ENCODE measurements at regions not wholly inside any gene's neighbourhood (a gene's known extent, or its start where the extent isn't known, plus 50 kb on each side); places are given as distances from the start of the nearest gene placed in this dataset.

DNA sequence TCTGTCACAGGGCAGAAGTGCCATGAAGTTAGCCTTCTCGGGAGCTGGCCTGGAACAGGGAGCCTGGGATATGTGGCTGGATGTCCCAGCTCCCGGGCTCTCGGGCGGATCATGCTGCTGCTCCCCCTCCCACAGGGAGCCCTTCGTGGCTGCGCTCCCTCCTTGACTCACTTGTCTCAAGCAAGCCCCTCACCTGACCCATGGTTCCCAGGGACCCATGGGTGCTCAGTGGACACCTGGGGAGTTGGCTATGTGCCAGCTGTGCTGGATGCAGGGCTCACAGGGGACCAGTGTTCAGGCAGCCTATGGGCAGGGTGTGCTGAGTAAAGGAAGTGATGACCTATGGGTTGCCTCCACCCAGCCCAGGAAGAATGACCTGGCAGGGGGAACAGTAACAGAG lies 213.1 kb upstream of the SGCG start:
- 89% methylated on average over 5 of the region's 6 CpGs for WGBS (ENCODE audit: insufficient coverage)
- Histone ChIP-seq H3K27ac (ENCODE audit: insufficient read depth in 1 of 2, low read depth in 1 of 2, low read length in 2 of 2, poor library complexity in 1 of 2, severe bottlenecking in 2 of 2) (no peak overlapping the region), H3K4me1 (ENCODE audit: control extremely low read depth in 1 of 4, control insufficient read depth in 4 of 4, insufficient read depth in 4 of 4, low read length in 3 of 4) (no peaks in the 10 kb centered on the region), H3K27me3 (replicated peaks in 2 of 5; ENCODE audit: control insufficient read depth in 4 of 5, insufficient read depth in 5 of 5, low read length in 4 of 5) (no peaks in the 10 kb centered on the region), H3K9me3 (ENCODE audit: control extremely low read depth in 1 of 5, control insufficient read depth in 4 of 5, insufficient read depth in 2 of 5, low read depth in 1 of 5, low read length in 4 of 5) (no peaks in the 10 kb centered on the region), H3K4me3 (ENCODE audit: control insufficient read depth in 1 of 7, extremely low read depth in 1 of 7, insufficient read depth in 4 of 7, low read depth in 2 of 7, low read length in 6 of 7) (no peak overlapping the region), H3K36me3 (ENCODE audit: control insufficient read depth in 4 of 4, insufficient read depth in 4 of 4, low read length in 3 of 4) (no peaks in the 10 kb centered on the region)
- no peak for DNase-seq
- CTCF ChIA-PET, result no interaction called here
- POLR2A ChIA-PET, result no interaction called here

- H3K36me3 ChIP-seq (ENCODE audit: control insufficient read depth in 4 of 4, insufficient read depth in 4 of 4, low read length in 3 of 4), result no peaks in the 10 kb centered on the region
- POLR2A ChIA-PET, result no interaction called here
- peaks cover 0 to 2% (median 0%) of the 10 kb centered on the region in 5 experiments for H3K27me3 ChIP-seq (replicated peaks in 2 of 5; ENCODE audit: control insufficient read depth in 4 of 5, insufficient read depth in 5 of 5, low read length in 4 of 5)
- no peak for DNase-seq
- H3K9me3 ChIP-seq (ENCODE audit: control extremely low read depth in 1 of 5, control insufficient read depth in 4 of 5, insufficient read depth in 2 of 5, low read depth in 1 of 5, low read length in 4 of 5), result peaks cover 0 to 15% (median 11%) of the 10 kb centered on the region in 5 experiments
- CTCF ChIA-PET, result no interaction called here
- WGBS (ENCODE audit: insufficient coverage), result 100% methylated on average over 3 of the region's 3 CpGs
- no peak overlapping the region for H3K4me3 ChIP-seq (ENCODE audit: control insufficient read depth in 1 of 7, extremely low read depth in 1 of 7, insufficient read depth in 4 of 7, low read depth in 2 of 7, low read length in 6 of 7)
- H3K4me1 ChIP-seq (ENCODE audit: control extremely low read depth in 1 of 4, control insufficient read depth in 4 of 4, insufficient read depth in 4 of 4, low read length in 3 of 4), result no peaks in the 10 kb centered on the region
- H3K27ac ChIP-seq (ENCODE audit: insufficient read depth in 1 of 2, low read depth in 1 of 2, low read length in 2 of 2, poor library complexity in 1 of 2, severe bottlenecking in 2 of 2), result no peak overlapping the region
Measured at GRCh38 chr13:22979952-22980351, 200.8 kb upstream of the SGCG start.

GRCh38 chr13:22980936-22981335 lies 199.8 kb upstream of the SGCG start:
- Histone ChIP-seq H3K27ac (ENCODE audit: insufficient read depth in 1 of 2, low read depth in 1 of 2, low read length in 2 of 2, poor library complexity in 1 of 2, severe bottlenecking in 2 of 2) (no peak overlapping the region), H3K4me1 (ENCODE audit: control extremely low read depth in 1 of 4, control insufficient read depth in 4 of 4, insufficient read depth in 4 of 4, low read length in 3 of 4) (no peaks in the 10 kb centered on the region), H3K9me3 (ENCODE audit: control extremely low read depth in 1 of 5, control insufficient read depth in 4 of 5, insufficient read depth in 2 of 5, low read depth in 1 of 5, low read length in 4 of 5) (peaks cover 0 to 15% (median 11%) of the 10 kb centered on the region in 5 experiments), H3K4me3 (ENCODE audit: control insufficient read depth in 1 of 7, extremely low read depth in 1 of 7, insufficient read depth in 4 of 7, low read depth in 2 of 7, low read length in 6 of 7) (no peak overlapping the region), H3K27me3 (replicated peaks in 2 of 5; ENCODE audit: control insufficient read depth in 4 of 5, insufficient read depth in 5 of 5, low read length in 4 of 5) (peaks cover 0 to 2% (median 0%) of the 10 kb centered on the region in 5 experiments), H3K36me3 (ENCODE audit: control insufficient read depth in 4 of 4, insufficient read depth in 4 of 4, low read length in 3 of 4) (no peaks in the 10 kb centered on the region)
- DNase-seq, result no peak
- POLR2A ChIA-PET, result no interaction called here
- CTCF ChIA-PET, result no interaction called here
- 100% methylated on average over 2 of the region's 2 CpGs for WGBS (ENCODE audit: insufficient coverage)

GRCh38 chr13:22993148-22993547 lies 187.6 kb upstream of the SGCG start:
- H3K27ac ChIP-seq (ENCODE audit: insufficient read depth in 1 of 2, low read depth in 1 of 2, low read length in 2 of 2, poor library complexity in 1 of 2, severe bottlenecking in 2 of 2), result no peak overlapping the region
- H3K4me1 ChIP-seq (ENCODE audit: control extremely low read depth in 1 of 4, control insufficient read depth in 4 of 4, insufficient read depth in 4 of 4, low read length in 3 of 4), result no peaks in the 10 kb centered on the region
- no peak overlapping the region for H3K4me3 ChIP-seq (ENCODE audit: control insufficient read depth in 1 of 7, extremely low read depth in 1 of 7, insufficient read depth in 4 of 7, low read depth in 2 of 7, low read length in 6 of 7)
- no peaks in the 10 kb centered on the region for H3K9me3 ChIP-seq (ENCODE audit: control extremely low read depth in 1 of 5, control insufficient read depth in 4 of 5, insufficient read depth in 2 of 5, low read depth in 1 of 5, low read length in 4 of 5)
- ChIA-PET POLR2A (no interaction called here), CTCF (no interaction called here)
- DNase-seq, result no peak
- WGBS (ENCODE audit: insufficient coverage), result no CpG with 5 or more reads among the region's 1 CpG
- no peaks in the 10 kb centered on the region for H3K36me3 ChIP-seq (ENCODE audit: control insufficient read depth in 4 of 4, insufficient read depth in 4 of 4, low read length in 3 of 4)
- H3K27me3 ChIP-seq (replicated peaks in 2 of 5; ENCODE audit: control insufficient read depth in 4 of 5, insufficient read depth in 5 of 5, low read length in 4 of 5), result no peaks in the 10 kb centered on the region

GRCh38 chr13:23003446-23003845 lies 177.3 kb upstream of the SGCG start:
- Histone ChIP-seq H3K9me3 (ENCODE audit: control extremely low read depth in 1 of 5, control insufficient read depth in 4 of 5, insufficient read depth in 2 of 5, low read depth in 1 of 5, low read length in 4 of 5) (peaks cover 0 to 12% (median 3%) of the 10 kb centered on the region in 5 experiments), H3K27me3 (replicated peaks in 2 of 5; ENCODE audit: control insufficient read depth in 4 of 5, insufficient read depth in 5 of 5, low read length in 4 of 5) (no peaks in the 10 kb centered on the region), H3K36me3 (ENCODE audit: control insufficient read depth in 4 of 4, insufficient read depth in 4 of 4, low read length in 3 of 4) (no peaks in the 10 kb centered on the region), H3K27ac (ENCODE audit: insufficient read depth in 1 of 2, low read depth in 1 of 2, low read length in 2 of 2, poor library complexity in 1 of 2, severe bottlenecking in 2 of 2) (no peak overlapping the region), H3K4me1 (ENCODE audit: control extremely low read depth in 1 of 4, control insufficient read depth in 4 of 4, insufficient read depth in 4 of 4, low read length in 3 of 4) (no peaks in the 10 kb centered on the region), H3K4me3 (ENCODE audit: control insufficient read depth in 1 of 7, extremely low read depth in 1 of 7, insufficient read depth in 4 of 7, low read depth in 2 of 7, low read length in 6 of 7) (no peak overlapping the region)
- no peak for DNase-seq
- CTCF ChIA-PET, result no interaction called here
- WGBS (ENCODE audit: insufficient coverage), result 100% methylated on average over 1 of the region's 2 CpGs
- POLR2A ChIA-PET, result no interaction called here

GRCh38 chr13:23007426-23007825 lies 173.4 kb upstream of the SGCG start:
- WGBS (ENCODE audit: insufficient coverage), result 15% methylated on average over 2 of the region's 7 CpGs

GRCh38 chr13:23018143-23018542 lies 162.6 kb upstream of the SGCG start:
- Histone ChIP-seq H3K9me3 (ENCODE audit: control extremely low read depth in 1 of 5, control insufficient read depth in 4 of 5, insufficient read depth in 2 of 5, low read depth in 1 of 5, low read length in 4 of 5) (no peaks in the 10 kb centered on the region), H3K4me1 (ENCODE audit: control extremely low read depth in 1 of 4, control insufficient read depth in 4 of 4, insufficient read depth in 4 of 4, low read length in 3 of 4) (no peaks in the 10 kb centered on the region), H3K4me3 (ENCODE audit: control insufficient read depth in 1 of 7, extremely low read depth in 1 of 7, insufficient read depth in 4 of 7, low read depth in 2 of 7, low read length in 6 of 7) (no peak overlapping the region), H3K27ac (ENCODE audit: insufficient read depth in 1 of 2, low read depth in 1 of 2, low read length in 2 of 2, poor library complexity in 1 of 2, severe bottlenecking in 2 of 2) (no peak overlapping the region), H3K27me3 (replicated peaks in 2 of 5; ENCODE audit: control insufficient read depth in 4 of 5, insufficient read depth in 5 of 5, low read length in 4 of 5) (no peaks in the 10 kb centered on the region), H3K36me3 (ENCODE audit: control insufficient read depth in 4 of 4, insufficient read depth in 4 of 4, low read length in 3 of 4) (no peaks in the 10 kb centered on the region)
- no peak for DNase-seq
- ChIA-PET CTCF (no interaction called here), POLR2A (no interaction called here)
- whole genome bisulfite sequencing (ENCODE audit: insufficient coverage), result 94% methylated on average over 3 of the region's 3 CpGs

More at GRCh38 chr13:23007426-23007825, 173.4 kb upstream of the SGCG start:
- no peaks in the 10 kb centered on the region for H3K27me3 ChIP-seq (replicated peaks in 2 of 5; ENCODE audit: control insufficient read depth in 4 of 5, insufficient read depth in 5 of 5, low read length in 4 of 5)
- H3K9me3 ChIP-seq (ENCODE audit: control extremely low read depth in 1 of 5, control insufficient read depth in 4 of 5, insufficient read depth in 2 of 5, low read depth in 1 of 5, low read length in 4 of 5), result peaks cover 0 to 4% (median 3%) of the 10 kb centered on the region in 5 experiments
- H3K27ac ChIP-seq (ENCODE audit: insufficient read depth in 1 of 2, low read depth in 1 of 2, low read length in 2 of 2, poor library complexity in 1 of 2, severe bottlenecking in 2 of 2), result no peak overlapping the region
- POLR2A ChIA-PET, result no interaction called here
- H3K4me1 ChIP-seq (ENCODE audit: control extremely low read depth in 1 of 4, control insufficient read depth in 4 of 4, insufficient read depth in 4 of 4, low read length in 3 of 4), result no peaks in the 10 kb centered on the region
- no peak for DNase-seq
- no peak overlapping the region for H3K4me3 ChIP-seq (ENCODE audit: control insufficient read depth in 1 of 7, extremely low read depth in 1 of 7, insufficient read depth in 4 of 7, low read depth in 2 of 7, low read length in 6 of 7)
- CTCF ChIA-PET, result no interaction called here
- H3K36me3 ChIP-seq (ENCODE audit: control insufficient read depth in 4 of 4, insufficient read depth in 4 of 4, low read length in 3 of 4), result no peaks in the 10 kb centered on the region

Data from common myeloid progenitor, CD34-positive (primary cell).